Erythroblast (primary cell): ENCODE measurements at regions not wholly inside any gene's neighbourhood (a gene's known extent, or its start where the extent isn't known, plus 50 kb on each side); places are given as distances from the start of the nearest gene placed in this dataset.
"Not testable (repeated sequence)": the region's sequence is repeated elsewhere in the genome, so short reads cannot be mapped to it uniquely, and the experiment has no call there.

Source experiments
- DNase-seq, 2 experiments: peaks; one replicate each; lab custom pipeline; 2025; lab: John Stamatoyannopoulos, UW
- GATA1 ChIP-seq: IDR thresholded peaks from 2 replicates; pipeline ENCODE4 v1.6.1; 2011; ENCODE audit warnings: low read depth, mild to moderate bottlenecking, control low read depth, low read length, moderate library complexity
- POLR2A ChIP-seq: IDR thresholded peaks from 2 replicates; pipeline ENCODE4 v1.6.1; 2011; ENCODE audit warnings: mild to moderate bottlenecking, low read length

GRCh38 chr2:150282357-150282756 lies 205.1 kb downstream of the RND3 start:
- no peak for DNase-seq
- TF ChIP-seq GATA1 (no peak), POLR2A (no peak)

GRCh38 chr2:150280231-150280630 lies 207.2 kb downstream of the RND3 start:
- TF ChIP-seq GATA1 (no peak), POLR2A (no peak)
- no peak for DNase-seq

- TF ChIP-seq GATA1, result no peak
- TF ChIP-seq POLR2A, result no peak
- no peak for DNase-seq
Measured at GRCh38 chr2:150279686-150280085, 207.8 kb downstream of the RND3 start.

GRCh38 chr2:150276737-150277136 lies 210.7 kb downstream of the RND3 start:
- TF ChIP-seq POLR2A (no peak), GATA1 (no peak)
- no peak for DNase-seq

- no peak for TF ChIP-seq POLR2A
- no peak for TF ChIP-seq GATA1
- DNase-seq, result no peak
Measured at GRCh38 chr2:150274108-150274507, 213.4 kb downstream of the RND3 start.

- no peak for DNase-seq
- TF ChIP-seq GATA1, result no peak
- no peak for TF ChIP-seq POLR2A
Measured at GRCh38 chr2:150271952-150272802, 215.3 kb downstream of the RND3 start.

DNA sequence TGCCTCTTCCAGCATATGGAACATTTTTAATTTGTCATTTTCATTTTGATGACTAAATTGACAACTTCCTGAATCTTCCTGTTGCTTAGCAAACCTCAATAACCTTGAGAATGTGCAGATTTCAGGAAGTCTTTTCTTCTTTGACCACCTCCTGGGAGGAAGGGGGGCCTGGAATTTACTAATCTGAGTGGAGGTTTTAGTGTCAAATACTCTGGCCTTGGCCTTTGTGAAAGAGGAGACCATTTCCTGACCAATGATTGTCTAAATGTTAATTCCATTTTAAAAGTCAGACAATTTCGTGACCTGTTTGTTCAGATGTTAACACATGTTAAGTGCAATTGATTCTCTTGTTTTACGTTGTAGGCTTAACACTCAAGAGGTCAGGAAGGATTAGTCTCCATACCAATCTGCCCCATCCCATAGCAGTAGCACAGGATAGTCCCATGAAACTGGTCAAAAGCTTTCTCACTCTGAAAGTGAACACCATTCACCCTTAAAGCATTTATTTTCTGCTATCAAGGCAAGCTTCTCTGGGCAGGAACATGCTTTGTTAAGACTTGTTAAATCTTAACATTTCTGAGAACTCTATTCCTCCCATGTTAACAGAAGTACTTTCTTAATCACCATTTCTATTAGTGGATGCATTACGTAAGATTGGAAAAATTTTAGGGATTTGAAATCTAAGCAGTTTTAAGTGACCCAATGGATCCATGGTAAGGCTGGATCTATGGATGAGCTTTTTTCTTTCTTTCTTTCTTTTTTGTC lies 219.6 kb downstream of the RND3 start:
- no peak for DNase-seq
- TF ChIP-seq POLR2A, result no peak
- no peak for TF ChIP-seq GATA1

- no peak for DNase-seq
- TF ChIP-seq GATA1, result no peak
- TF ChIP-seq POLR2A, result no peak
Measured at GRCh38 chr2:150266931-150267330, 220.5 kb downstream of the RND3 start.

- TF ChIP-seq GATA1 (no peak), POLR2A (no peak)
Measured at GRCh38 chr2:150264442-150264841, 223.0 kb downstream of the RND3 start.

DNA sequence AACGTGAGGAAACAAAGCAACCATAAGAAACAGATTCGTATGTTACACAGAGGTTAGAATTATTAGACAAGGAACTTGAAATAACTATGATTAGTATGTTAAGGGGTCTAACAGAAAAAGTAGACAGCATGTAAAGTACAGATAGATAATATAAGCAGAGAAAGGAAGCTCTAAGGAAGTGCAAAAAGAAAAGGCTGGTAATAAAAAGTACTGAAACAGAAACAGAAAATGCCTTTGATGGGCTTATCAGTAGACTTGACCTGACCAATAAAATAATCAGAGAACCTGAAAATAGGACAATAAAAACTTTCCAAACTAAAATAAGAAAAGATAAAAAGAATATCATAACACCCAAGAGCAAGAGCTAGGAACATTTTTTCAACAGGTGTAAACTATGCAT lies 225.8 kb downstream of the RND3 start:
- no peak for DNase-seq
- TF ChIP-seq POLR2A (no peak), GATA1 (no peak)

More at GRCh38 chr2:150264442-150264841, 223.0 kb downstream of the RND3 start:
- DNase-seq, result no peak

GRCh38 chr2:150260636-150261035 lies 226.8 kb downstream of the RND3 start:
- TF ChIP-seq POLR2A (no peak), GATA1 (no peak)
- DNase-seq, result no peak

- TF ChIP-seq POLR2A, result no peak
- TF ChIP-seq GATA1, result no peak
- DNase-seq, result no peak
Measured at GRCh38 chr2:150259746-150260145, 227.7 kb downstream of the RND3 start.

DNA sequence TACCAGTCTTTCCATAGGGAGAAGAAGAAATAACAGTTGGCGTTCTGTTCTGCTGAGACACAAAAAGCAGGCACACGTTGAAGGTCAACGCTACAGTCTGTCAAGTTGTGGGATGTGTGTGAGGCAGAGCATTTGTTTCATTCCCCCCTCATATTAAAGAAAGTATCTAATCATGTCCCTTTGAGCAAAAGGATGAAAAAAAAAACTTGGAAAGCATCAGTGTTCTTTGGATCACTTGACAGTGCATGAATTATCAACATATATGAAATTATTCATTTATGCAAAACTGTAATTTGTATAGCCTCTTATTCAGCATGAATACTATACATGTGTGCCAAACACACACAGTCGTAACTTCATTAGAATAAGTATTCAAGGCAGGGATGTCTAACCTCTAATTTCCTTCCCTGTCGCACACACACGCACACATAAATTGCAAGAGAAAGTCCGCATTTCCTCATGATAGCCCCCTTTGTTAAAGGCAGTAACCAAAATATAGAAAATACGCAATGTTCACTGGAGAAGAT lies 228.6 kb downstream of the RND3 start:
- TF ChIP-seq POLR2A (no peak), GATA1 (no peak)
- no peak for DNase-seq

DNA sequence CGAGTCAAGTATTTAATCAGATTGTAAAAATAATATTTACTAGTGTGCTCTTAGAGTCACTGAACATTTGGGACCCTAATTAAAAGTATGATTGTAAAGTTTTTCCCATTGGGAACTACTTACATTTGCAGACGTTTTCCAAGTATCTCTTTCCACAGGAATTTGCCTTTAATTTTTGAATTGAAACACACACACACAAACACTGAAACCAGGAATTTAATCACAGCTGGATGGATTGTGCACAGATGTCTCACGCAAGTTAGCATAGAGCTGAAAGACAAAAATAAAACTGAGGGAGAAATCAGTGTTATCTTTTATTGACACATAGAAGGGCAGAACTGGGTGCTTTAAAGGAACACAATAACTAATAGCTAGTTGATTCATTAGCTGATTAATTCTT lies 230.7 kb downstream of the RND3 start:
- no peak for DNase-seq
- no peak for TF ChIP-seq POLR2A
- no peak for TF ChIP-seq GATA1

GRCh38 chr2:150255528-150255927 lies 231.9 kb downstream of the RND3 start:
- no peak for TF ChIP-seq GATA1
- TF ChIP-seq POLR2A, result no peak
- no peak for DNase-seq

GRCh38 chr2:150249735-150250134 lies 237.7 kb downstream of the RND3 start:
- not testable (repeated sequence) for DNase-seq
